Right ventricle myocardium inferior (tissue), 1 donor: ENCODE measurements at regions not wholly inside any gene's neighbourhood (a gene's known extent, or its start where the extent isn't known, plus 50 kb on each side); places are given as distances from the start of the nearest gene placed in this dataset.
"Not testable (repeated sequence)": the region's sequence is repeated elsewhere in the genome, so short reads cannot be mapped to it uniquely, and the experiment has no call there.

Experiments used
- ATAC-seq: fragments of 200-7000 bp; cut with Tn5 transposase; one replicate; pipeline ENCODE4 v1.9.1; 2020; ENCODE audit warnings: mild to moderate bottlenecking, moderate library complexity
- DNase-seq: peaks from one replicate; pipeline ENCODE4 v3.0.0; 2021; ENCODE audit errors: missing footprints
- intact Hi-C: fragments of 100-400 bp; cut with DNase I; formaldehyde crosslinking; loops from one replicate; pipeline ENCODE4 v1.11.0; 2022
- donor health status: DM: no; HTN: yes; CAD: no; lungs with severe emphysema.

- DNase-seq (no peak), ATAC-seq (no peak)
- intact Hi-C loops, result no loop called here
These were observed 269.7 kb downstream of the TTC6 start for GRCh38 chr14:37864861-37865718.

- intact Hi-C loops, result no loop called here
- DNase-seq (no peak), ATAC-seq (no peak)
These were observed 270.5 kb downstream of the TTC6 start for GRCh38 chr14:37865719-37866549.

- DNase-seq, result no peak
- ATAC-seq, result no peak
- intact Hi-C loops, result loop anchor here (10.0 kb wide), 1 partner anchor 165 kb away; no protein-coding TSS in a partner anchor
These were observed 274.2 kb downstream of the TTC6 start for GRCh38 chr14:37869633-37870032.

- no peak for DNase-seq
- no peak for ATAC-seq
- intact Hi-C loops, result loop anchor here (10.0 kb wide), 1 partner anchor 165 kb away; no protein-coding TSS in a partner anchor
These were observed 274.7 kb downstream of the TTC6 start for GRCh38 chr14:37870170-37870569.

GRCh38 chr14:37870632-37871346 lies 275.4 kb downstream of the TTC6 start:
- DNase-seq (no peak), ATAC-seq (no peak)
- intact Hi-C loops, result loop anchor here (10.0 kb wide), 1 partner anchor 166 kb away; no protein-coding TSS in a partner anchor

- intact Hi-C loops, result loop anchor here (10.0 kb wide), 1 partner anchor 169 kb away; no protein-coding TSS in a partner anchor
- not testable (repeated sequence) for ATAC-seq
These were observed 278.6 kb downstream of the TTC6 start for GRCh38 chr14:37874065-37874428.

GRCh38 chr14:37874429-37875109 lies 279.1 kb downstream of the TTC6 start:
- peak; percentile 88 for DNase-seq
- ATAC-seq, result peak; percentile 80
- intact Hi-C loops, result loop anchor here (10.0 kb wide), 1 partner anchor 170 kb away; no protein-coding TSS in a partner anchor

More at GRCh38 chr14:37874065-37874428, 278.6 kb downstream of the TTC6 start:
- not testable (repeated sequence) for DNase-seq

- no peak for ATAC-seq
- intact Hi-C loops, result no loop called here
- DNase-seq, result no peak
These were observed 292.8 kb downstream of the TTC6 start for GRCh38 chr14:37888234-37888633.

- ATAC-seq (peak; percentile 16), DNase-seq (no peak)
- intact Hi-C loops, result no loop called here
These were observed 293.7 kb downstream of the TTC6 start for GRCh38 chr14:37889087-37889486.

- ATAC-seq, result no peak
- no peak for DNase-seq
- intact Hi-C loops, result no loop called here
These were observed 294.7 kb downstream of the TTC6 start for GRCh38 chr14:37890095-37890494.

GRCh38 chr14:37891500-37891899 lies 296.1 kb downstream of the TTC6 start:
- DNase-seq, ATAC-seq, intact Hi-C loops: not testable (repeated sequence)

- ATAC-seq, result no peak
- no peak for DNase-seq
- intact Hi-C loops, result no loop called here
These were observed 299.0 kb downstream of the TTC6 start for GRCh38 chr14:37894463-37894862.

GRCh38 chr14:37899365-37899764 lies 303.9 kb downstream of the TTC6 start:
- intact Hi-C loops, result no loop called here
- no peak for DNase-seq
- ATAC-seq, result no peak

GRCh38 chr14:37900561-37900960 lies 305.1 kb downstream of the TTC6 start:
- no peak for ATAC-seq
- intact Hi-C loops, result loop anchor here (5.0 kb wide), 1 partner anchor 967 kb away; no protein-coding TSS in a partner anchor
- DNase-seq, result no peak

GRCh38 chr14:37901978-37902377 lies 305.7 kb upstream of the SSTR1 start:
- intact Hi-C loops, result loop anchor here (2.0 to 5.0 kb wide), 2 partner anchors 965 to 1113 kb away; no protein-coding TSS in a partner anchor
- DNase-seq (peak; percentile 67), ATAC-seq (peak; percentile 95)

- ATAC-seq (peak; percentile 29), DNase-seq (no peak)
- intact Hi-C loops, result loop anchor here (2.0 to 5.0 kb wide), 2 partner anchors 964 to 1111 kb away; no protein-coding TSS in a partner anchor
These were observed 304.1 kb upstream of the SSTR1 start for GRCh38 chr14:37903343-37904191.

- DNase-seq, result no peak
- ATAC-seq, result no peak
- intact Hi-C loops, result no loop called here
These were observed 283.1 kb upstream of the SSTR1 start for GRCh38 chr14:37924622-37925021.
